EH (cell line): ENCODE measurements at regions not wholly inside any gene's neighbourhood (a gene's known extent, or its start where the extent isn't known, plus 50 kb on each side); places are given as distances from the start of the nearest gene placed in this dataset.
"Not testable (repeated sequence)": the region's sequence is repeated elsewhere in the genome, so short reads cannot be mapped to it uniquely, and the experiment has no call there.

Source experiments
- DNase-seq: peaks from one replicate; pipeline ENCODE4 v3.0.0-alpha.2; 2015; ENCODE audit warnings: low read depth

DNA sequence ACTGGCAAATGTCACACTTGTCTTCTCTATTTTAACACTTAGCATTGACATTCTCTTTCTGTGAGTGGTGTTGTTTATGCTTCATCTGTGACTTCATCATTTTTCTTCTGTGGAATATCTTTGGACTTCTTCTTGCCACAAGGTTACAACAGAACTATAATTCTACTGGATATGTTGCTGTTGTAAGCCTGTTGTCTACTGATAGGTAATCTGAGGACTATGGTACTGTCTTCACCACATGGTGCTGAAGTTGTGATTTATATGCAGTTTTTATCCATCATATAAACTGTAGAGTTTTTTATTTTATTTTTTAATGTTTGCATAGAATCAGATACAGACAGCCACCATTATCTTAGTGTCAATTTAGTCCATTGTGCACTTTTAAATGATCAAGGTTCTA lies 622.2 kb upstream of the CNTN5 start:
- DNase-seq, result no peak

DNA sequence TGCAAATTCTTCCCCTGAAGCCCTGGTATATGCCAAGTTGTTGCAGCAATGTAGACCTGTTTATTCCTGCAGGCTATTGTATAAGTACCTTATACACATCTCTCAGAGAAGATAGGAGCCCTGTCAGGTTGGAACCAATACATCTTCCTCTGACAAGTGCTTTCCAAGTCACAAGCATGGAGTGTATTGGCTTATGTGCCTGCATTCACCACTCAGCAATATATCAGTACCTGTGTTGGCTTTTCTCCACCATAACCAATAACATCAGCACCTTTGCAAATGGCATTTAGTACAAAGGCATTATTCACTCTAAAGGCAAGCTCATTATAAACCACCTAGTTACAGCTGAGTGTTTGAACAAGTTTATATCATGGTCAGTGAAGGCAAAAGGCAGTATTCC lies 611.7 kb upstream of the CNTN5 start:
- no peak for DNase-seq

DNA sequence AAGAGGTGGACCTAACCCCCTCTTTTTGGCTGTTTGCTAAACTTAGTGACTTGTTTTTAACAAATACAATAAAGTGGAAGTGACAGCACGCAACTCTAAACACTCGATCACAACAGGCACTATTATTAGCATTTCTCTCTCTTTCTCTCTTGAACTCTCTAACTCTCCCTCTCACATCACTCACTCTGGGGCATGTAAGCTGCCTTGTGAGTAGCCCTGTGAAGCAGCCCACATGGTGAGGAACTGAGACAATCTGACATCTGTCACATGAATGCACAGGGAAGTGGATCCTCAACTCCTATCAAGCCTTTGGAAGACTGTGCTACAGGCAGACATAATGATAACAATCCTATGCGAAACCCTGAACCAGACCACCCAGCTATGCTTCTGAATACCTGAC lies 609.0 kb upstream of the CNTN5 start:
- no peak for DNase-seq

DNA sequence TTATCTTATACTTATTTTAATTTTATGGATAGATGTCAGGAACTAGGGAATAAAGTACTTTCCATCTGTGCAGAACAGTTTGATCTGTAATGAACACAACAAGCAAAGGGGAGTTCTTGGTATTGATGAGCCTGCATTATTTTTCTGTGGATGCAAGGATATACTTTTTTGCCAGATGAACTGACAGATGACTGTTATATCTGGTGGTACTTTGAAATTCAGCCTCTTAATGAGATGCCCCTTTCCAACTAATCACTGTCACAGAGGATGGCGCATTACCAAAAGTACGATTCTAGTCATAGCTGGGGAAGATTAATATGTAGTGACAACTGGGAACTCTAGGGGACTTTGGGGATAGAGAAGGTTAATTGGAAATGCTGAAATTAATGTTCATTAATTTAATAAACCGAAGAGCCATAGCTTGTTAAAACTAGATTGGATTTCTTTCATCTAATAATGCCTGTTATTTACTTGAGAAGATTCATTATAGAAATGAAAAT lies 603.4 kb upstream of the CNTN5 start:
- DNase-seq, result no peak

DNA sequence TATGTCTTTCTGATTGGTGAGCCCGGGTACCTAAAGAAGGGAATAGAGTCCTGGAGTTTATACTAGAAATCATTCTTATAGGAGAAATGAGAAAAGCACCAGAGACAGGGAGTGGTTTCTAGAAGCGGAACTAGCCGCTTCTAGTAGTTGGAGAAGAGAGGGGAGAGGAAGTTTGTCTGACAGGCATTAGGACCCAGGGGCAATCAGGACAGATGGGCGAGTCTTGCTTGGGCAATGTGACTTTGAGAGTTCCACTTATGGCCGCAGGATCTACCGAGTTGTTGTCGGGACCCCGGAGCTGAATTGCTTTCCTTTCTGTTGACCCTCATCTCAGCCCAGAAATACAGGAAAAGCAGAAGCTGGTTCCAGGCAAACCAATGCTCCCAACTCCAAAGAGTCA lies 596.8 kb upstream of the CNTN5 start:
- DNase-seq, result no peak

DNA sequence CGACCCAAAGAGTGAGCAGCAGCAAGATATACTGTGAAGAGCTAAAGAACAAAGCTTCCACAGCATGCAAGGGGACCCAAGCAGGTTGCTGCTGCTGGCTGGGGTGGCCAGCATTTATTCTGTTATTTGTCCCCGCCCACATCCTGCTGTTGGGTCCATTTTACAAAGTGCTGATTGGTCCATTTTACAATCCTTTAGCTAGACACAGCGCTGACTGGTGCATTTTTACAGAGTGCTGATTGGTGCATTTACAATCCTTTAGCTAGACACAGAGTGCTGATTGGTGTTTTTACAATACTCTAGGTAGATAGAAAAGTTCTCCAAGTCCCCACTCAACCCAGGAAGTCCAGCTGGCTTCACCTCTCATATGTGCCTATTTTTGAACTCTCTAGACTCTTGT lies 596.0 kb upstream of the CNTN5 start:
- not testable (repeated sequence) for DNase-seq

DNA sequence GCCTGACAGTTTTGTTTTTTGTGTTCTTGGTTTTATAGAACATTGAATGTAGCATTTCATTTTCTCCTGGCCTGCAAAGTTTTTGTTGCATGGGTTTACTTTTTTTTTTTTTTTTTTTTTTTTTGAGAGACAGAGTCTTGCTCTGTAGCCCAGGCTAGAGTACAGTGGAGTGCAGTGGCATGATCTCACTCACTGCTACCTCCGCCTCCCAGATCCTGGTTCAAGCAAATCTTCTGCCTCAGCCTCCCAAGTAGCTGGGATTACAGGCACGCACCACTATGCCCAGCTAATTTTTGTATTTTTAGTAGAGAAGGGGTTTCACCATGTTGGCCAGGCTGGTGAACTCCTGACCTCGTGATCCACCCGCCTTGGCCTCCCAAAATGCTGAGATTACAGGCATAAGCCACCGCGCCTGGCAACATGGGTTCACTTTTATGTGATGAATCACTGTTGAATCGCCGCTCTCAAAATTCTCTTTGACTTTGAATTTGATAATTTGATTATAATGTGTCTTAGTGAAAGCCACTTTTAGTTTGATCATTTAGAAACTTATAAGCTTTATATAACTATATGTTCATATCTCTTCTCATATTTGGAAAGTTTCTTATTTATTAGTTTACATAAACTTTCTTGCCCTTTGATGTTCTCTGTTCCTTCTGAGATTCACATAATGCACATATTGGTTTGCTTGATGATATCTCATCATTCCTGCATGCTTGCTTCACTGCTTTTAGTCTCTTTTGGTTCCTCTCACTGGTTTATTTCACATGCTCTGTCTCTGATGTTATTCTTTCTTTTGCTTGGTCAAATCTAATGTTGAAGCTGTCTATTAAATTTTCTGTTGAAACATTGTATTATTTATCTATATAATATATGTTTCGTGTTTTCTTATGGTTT lies 589.0 kb upstream of the CNTN5 start:
- no peak for DNase-seq

DNA sequence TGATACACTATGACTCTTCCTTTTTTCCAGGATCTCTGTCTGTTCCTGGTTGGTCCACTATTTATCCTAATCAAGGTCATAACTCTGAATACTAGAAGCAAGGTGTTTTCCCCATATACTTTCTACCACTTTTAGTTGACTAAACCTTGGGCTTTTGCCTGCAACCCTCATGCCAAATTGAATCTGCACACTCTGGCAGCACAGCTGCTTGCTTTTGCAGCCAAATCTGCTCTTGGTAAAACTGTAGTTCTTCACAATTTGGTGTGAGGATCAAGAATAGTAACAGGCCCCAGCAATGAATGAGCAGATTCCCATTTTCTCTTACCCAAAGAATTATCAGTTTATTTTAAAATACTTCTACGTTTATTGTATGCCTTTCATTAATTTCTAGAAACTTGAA lies 586.5 kb upstream of the CNTN5 start:
- DNase-seq, result no peak

DNA sequence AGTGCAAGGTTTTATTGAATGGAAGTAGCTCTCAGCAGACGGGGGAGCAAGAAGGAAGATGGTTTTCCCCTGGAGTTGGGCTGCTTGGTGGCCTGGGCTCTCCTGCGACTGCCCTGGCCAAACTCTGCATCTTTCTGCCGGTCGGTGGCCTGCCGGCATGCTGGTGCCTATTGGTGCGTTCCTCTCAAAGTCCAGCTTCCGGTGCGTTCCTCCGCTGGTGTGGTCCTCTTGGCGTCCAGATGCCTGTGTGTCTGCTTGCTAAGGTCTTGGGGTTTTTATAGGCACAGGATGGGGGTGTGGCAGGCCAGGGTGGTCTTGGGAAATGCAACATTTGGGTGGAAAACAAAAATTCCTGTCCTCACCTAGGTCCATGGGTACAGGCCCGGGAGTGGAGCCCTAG lies 567.4 kb upstream of the CNTN5 start:
- DNase-seq, result no peak

DNA sequence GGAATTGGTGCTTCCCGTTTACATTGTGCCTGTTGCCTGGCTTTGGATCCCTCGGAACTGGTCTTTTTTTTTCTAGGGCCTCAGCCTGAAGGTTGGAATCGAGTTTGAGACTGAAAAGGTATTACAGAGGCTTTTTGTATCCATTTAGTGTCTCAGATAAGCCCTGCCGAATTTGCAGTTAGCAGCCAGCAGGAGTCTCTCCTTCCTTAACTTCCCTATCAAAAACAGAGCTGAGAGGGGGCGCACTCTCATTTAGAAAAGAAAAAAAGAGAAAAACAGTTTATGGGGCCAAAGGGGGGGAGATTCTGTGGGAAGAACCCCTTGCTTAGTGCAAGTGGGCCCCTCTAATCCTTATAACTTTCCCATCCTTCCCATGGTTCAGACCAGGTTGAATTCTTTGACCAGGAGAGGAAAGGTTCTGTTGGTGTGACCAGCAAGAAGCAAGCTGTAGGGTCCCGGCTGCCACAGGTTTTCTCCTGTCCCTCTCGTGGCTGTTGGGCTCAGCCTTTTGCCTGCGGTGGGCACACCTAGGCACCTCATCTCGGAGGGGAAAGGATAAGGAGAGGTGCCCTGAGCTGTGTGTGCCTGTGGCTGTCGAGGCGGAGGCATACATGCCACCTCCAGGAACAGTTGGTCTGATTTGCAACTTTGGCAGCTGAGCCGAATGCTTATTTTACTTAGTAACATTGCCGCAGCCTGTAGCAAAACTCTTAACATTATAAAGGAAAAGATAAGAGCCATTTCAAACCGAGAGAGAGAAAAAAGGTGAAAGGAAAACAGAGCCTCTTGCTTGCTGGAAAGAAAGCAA lies 565.0 kb upstream of the CNTN5 start:
- no peak for DNase-seq

DNA sequence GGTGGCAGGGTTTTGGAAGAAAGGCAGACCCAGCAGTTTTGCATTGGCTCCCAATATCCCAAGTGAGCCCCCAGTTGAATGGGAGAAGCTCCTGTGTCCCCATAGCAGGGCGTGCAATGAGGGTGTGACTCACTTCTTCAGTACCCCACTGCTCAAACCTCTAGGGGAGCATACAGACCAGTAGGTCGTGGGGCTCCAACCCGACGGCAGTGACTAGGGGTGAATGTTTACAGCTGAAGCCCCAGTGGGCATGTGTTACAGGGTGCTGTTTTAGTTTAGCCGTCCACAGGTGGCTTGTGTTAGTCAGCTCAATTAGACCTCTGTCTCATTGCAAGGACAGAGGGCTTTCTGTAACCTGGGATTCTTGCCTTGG lies 564.5 kb upstream of the CNTN5 start:
- DNase-seq, result no peak

DNA sequence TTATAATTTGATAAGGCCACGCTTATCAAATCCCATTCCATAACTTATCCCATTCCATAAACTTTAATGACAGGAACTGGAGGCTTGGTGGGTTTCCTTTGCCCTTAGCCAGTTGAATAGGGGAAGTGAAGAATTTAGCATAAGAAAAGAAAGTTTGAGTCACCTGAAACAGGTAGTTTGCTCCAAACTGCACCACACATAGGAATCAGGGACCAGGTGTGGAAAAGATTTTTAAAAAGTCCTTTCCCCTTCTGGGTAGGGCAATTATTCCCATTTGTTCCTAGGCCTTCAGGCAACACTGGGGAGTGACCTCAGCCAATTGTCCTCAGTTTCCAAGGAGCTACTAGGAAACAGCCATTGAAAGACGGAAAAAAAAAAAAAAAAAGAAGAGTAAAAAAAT lies 525.7 kb upstream of the CNTN5 start:
- DNase-seq, result no peak

DNA sequence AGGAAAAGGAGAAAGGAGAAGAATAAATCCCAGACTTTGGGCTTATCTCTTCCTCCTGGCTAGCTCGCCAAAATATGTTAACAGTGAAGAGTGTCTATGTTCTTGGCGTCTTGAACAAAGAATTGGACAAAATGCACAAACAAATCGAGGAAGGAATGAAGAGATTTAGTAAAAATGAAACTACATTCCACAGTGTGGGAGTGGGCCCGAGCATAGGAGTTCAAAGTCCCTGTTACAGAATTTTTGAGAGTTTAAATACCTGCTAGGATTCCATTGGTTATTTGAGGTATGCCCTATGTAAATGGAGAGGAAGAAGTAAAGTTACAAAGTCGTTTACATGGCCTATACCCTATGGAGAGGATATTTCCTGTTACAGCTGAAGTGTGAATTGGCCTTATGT lies 525.1 kb upstream of the CNTN5 start:
- DNase-seq, result no peak

DNA sequence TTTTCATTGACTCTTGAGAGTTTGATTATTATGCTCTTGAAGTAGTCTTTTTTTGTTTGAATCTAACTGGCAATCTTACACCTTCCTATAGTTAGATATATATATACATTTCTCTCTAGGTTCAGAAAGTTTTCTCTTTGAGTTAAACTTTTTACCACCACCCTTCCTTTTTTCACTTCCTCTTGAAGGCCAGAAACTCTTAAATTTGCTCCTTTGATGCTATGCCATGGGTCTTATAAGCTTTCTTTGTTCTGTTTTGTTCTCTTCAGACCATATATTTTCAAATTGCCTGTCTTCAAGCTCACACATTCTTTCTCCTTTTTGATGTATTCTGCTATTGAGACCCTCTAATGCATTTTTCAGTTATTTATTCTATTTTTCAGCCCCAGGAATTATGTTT lies 513.5 kb upstream of the CNTN5 start:
- no peak for DNase-seq

DNA sequence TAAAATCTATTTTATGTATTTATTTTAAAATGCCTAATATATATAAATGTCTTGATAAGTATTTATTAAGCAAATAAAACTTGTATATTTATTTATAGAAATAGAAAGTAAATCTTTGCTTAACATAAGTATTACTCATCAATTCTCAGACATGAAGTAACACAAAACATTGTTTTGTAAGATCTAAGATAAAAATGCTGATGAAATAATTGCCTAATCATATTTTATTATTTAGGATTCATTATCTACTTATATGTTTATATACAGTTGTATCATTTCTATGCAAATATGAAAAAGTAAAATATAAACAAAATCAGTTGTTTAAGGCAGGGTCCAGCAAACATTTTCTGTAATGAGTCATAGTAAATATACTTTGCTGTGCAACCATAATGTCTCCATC lies 507.8 kb upstream of the CNTN5 start:
- no peak for DNase-seq

DNA sequence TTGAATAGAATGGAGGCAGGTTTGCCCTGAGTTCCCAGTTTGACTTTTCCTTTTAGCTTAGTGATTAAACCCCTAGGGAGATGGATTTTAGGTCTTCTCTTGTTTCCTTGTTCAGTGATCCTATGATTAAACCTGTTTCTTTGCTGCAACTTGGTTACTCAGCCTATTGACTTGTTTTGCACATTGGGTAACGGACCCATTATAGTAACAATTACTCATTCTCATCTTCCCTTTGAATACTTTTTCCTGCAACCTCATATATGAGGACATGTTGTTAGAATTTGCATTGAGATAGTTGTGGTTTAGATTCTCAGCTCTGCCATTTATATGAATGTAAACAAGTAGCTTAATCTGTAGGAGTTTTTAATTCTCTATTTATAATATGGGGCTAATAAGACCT lies 489.2 kb upstream of the CNTN5 start:
- no peak for DNase-seq

DNA sequence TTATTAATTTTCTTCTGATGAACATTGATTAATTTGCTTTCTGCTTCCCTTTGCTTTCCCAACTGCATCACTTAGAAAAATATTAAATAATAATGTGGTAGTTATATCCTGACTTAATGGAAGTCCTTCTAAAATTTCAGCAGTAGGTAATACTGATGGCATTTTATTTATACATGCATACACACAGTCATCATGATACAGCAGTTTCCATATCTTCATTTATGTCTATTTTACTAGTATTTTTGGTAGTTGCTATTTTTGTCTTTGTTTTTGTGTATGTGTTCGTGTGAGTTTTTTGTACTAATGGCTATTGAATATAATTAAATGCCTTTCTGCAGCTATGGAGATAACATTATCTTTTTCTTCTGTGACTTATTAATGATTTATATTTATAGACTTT lies 484.7 kb upstream of the CNTN5 start:
- DNase-seq, result no peak

DNA sequence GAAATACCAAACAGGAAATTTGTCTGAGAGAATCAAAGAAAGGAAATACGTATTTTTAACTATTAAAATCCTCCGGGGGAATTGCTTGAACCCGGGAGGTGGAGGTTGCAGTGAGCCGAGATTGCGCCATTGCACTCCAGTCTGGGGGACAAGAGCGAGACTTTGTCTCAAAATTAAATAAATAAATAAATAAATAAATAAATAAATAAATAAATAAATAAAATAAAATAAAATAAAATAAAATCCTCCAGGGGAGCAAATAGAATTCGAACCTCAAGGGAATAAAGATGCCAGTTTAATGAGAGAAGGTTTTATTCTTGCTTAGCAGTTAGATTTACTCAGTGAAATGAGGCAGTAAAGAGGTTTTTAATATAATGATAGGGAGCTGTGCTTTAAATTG lies 482.4 kb upstream of the CNTN5 start:
- DNase-seq, result not testable (repeated sequence)

DNA sequence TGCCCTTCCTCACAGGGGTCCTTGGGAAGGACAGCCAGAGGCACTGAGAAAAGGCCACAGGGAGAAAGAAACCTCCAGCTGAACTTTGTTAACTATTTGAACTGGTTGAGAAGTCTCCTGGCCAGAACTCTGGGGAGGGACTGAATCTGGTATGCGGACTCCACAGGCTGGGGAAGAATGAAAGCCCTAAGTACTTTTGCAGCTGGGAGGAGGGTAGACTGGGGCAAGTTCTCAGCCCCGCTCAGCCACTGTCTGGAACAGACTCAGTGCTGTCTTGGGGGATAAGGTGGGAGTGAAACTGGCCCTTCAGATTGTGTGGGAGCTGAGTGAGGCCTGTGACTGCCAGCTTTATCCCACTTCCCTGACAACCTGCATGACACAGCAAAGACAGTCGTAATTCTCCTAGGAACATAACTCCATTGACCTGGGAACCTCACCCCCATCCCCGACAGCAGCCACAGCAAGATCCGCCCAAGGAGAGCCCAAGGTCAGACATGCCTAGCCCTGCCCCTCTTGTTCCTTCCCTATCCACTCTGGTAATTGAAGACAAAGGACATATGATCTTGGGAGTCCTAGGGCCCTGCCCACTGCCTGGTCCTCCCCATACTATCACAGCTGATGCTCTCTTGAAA lies 475.1 kb upstream of the CNTN5 start:
- DNase-seq, result no peak

DNA sequence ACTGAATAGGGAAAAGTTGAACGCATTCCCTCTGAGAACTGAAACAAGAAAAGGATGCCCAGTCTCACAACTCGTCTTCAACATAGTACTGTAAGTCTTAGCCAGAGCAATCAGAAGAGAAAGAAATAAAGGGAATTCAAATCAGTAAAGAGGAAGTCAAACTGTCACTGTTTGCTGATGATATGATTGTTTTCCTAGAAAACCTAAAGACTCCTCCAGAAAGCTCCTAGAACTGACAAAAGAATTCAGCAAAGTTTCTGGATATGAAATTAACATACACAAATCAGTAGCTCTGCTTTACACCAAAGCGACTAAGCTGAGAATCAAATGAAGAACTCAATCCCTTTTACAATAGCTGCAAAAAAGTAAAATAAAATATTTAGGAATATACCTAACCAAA lies 471.2 kb upstream of the CNTN5 start:
- DNase-seq, result no peak

DNA sequence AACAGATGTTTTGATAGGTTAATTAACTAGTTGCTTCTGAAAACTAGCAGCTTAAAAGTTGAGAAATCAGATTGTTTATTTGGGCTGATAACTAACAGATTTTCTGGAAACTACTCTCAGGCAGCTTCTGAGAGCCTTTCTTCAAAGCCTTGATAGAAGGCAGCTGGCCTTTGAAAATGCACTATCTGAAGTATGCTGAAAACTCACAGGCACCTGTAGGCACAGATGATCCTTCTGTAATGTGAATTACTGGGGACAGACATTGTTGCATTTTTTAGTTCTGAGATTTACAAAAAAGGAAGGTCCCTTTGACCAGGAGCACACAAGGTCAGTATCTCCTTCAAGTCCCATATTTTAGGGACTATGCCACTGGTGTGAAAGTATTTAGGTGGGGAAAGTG lies 460.8 kb upstream of the CNTN5 start:
- DNase-seq, result no peak

DNA sequence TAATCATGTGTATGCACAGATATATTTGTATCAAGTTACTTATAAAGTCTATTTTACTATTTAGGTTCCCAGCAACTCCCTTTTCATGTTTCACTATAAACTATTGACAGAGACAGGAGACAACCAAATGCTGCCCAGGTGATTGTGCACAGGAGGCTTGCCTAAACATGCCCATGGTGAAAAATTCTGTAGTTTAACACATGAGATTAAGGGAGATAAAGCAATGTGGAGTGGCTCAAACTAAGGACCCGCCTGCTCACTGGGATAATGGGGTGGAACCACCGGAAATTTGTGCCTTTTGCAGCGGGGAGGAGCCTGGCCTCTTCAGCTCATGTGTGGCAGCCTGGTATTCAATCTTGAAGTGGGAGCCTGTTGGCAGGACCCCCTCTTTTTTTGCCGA lies 459.5 kb upstream of the CNTN5 start:
- DNase-seq, result no peak

DNA sequence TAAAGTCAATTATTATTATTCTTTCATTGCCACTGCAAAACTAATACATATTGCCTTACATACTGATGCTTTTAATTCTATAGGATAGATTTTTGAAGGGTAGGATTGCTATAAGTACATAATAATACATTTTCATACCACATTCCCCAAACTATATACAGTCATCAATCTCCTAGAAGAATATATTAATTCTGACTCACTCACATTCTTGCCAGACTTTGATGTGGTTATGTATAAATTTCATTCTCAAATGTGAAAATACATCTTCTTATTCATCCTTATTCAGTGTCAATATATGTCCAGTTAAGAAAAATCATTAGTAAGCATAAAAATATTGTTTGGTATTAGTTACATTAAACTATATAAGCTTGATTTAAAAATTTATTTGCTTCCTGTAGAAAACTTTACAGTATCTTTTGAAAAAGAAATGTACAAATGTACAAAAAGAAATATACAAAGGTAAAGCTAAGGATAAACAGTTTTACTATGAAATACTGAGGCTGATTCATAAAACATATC lies 458.8 kb upstream of the CNTN5 start:
- no peak for DNase-seq
